HEK293T (cell line): ENCODE measurements at regions not wholly inside any gene's neighbourhood (a gene's known extent, or its start where the extent isn't known, plus 50 kb on each side); places are given as distances from the start of the nearest gene placed in this dataset.
A peak's percentile ranks its signal among the peaks of the same experiment; 100 is the strongest.

Experiments
- CTCF ChIA-PET: fragments of 350-600 bp; formaldehyde crosslinking; extraction: SDS; loops from one replicate; lab custom pipeline; 2021; ENCODE audit warnings: antibody characterized with exemption, inconsistent platforms; lab: Yijun Ruan, JAX
- POLR2A ChIA-PET: fragments of 350-600 bp; formaldehyde crosslinking; extraction: SDS; loops from one replicate; lab custom pipeline; 2020; ENCODE audit warnings: antibody characterized with exemption, inconsistent platforms; lab: Yijun Ruan, JAX
- DNase-seq: peaks from one replicate; pipeline ENCODE4 v3.0.0; 2012; ENCODE audit warnings: mixed read lengths; ENCODE audit errors: extremely low spot score
- ARNT ChIP-seq: fragments of 450-650 bp; IDR thresholded peaks from 2 replicates; pipeline ENCODE4 v1.6.1; 2017; ENCODE audit warnings: mild to moderate bottlenecking
- BHLHE40 ChIP-seq: fragments of 450-650 bp; IDR thresholded peaks from 2 replicates; pipeline ENCODE4 v1.6.1; 2016; ENCODE audit warnings: mild to moderate bottlenecking, moderate library complexity, borderline replicate concordance
- CTBP1 ChIP-seq: fragments of 450-650 bp; IDR thresholded peaks from 2 replicates; pipeline ENCODE4 v1.6.1; 2016; ENCODE audit warnings: borderline replicate concordance
- ELF4 ChIP-seq: fragments of 450-650 bp; IDR thresholded peaks from 2 replicates; pipeline ENCODE4 v1.6.1; 2017; ENCODE audit warnings: antibody characterized with exemption
- FOXA1 ChIP-seq: fragments of 450-650 bp; IDR thresholded peaks from 2 replicates; pipeline ENCODE4 v1.6.1; 2016; ENCODE audit warnings: mild to moderate bottlenecking
- FOXK2 ChIP-seq: fragments of 450-650 bp; IDR thresholded peaks from 2 replicates; pipeline ENCODE4 v1.6.1; 2016; ENCODE audit warnings: mild to moderate bottlenecking
- FOXM1 ChIP-seq: fragments of 450-650 bp; IDR thresholded peaks from 2 replicates; pipeline ENCODE4 v1.6.1; 2017; ENCODE audit warnings: mild to moderate bottlenecking, borderline replicate concordance
- HDGF ChIP-seq: fragments of 450-650 bp; IDR thresholded peaks from 2 replicates; pipeline ENCODE4 v1.6.1; 2017; ENCODE audit warnings: antibody characterized with exemption, borderline replicate concordance
- L3MBTL2 ChIP-seq: fragments of 450-650 bp; conservative IDR thresholded peaks from 2 replicates; pipeline ENCODE4 v1.6.1; 2016; ENCODE audit warnings: mild to moderate bottlenecking
- LEF1 ChIP-seq: fragments of 450-650 bp; IDR thresholded peaks from 2 replicates; pipeline ENCODE4 v1.6.1; 2017; ENCODE audit warnings: mild to moderate bottlenecking, borderline replicate concordance
- NFRKB ChIP-seq: fragments of 450-650 bp; IDR thresholded peaks from 2 replicates; pipeline ENCODE4 v1.6.1; 2016; ENCODE audit warnings: mild to moderate bottlenecking, moderate library complexity
- SP1 ChIP-seq: fragments of 450-650 bp; IDR thresholded peaks from 2 replicates; pipeline ENCODE4 v1.6.1; 2017
- SUZ12 ChIP-seq: fragments of 450-650 bp; IDR thresholded peaks from 2 replicates; pipeline ENCODE4 v1.6.1; 2016; ENCODE audit warnings: mild to moderate bottlenecking
- TARDBP ChIP-seq: fragments of 450-650 bp; IDR thresholded peaks from 2 replicates; pipeline ENCODE4 v1.6.1; 2016
- ZNF384 ChIP-seq: fragments of 450-650 bp; IDR thresholded peaks from 2 replicates; pipeline ENCODE4 v1.6.1; 2016
- TF ChIP-seq, protein P1 (sequence below): fragments of 450-650 bp; IDR thresholded peaks from 2 replicates; pipeline ENCODE4 v1.6.1; 2016

DNA sequence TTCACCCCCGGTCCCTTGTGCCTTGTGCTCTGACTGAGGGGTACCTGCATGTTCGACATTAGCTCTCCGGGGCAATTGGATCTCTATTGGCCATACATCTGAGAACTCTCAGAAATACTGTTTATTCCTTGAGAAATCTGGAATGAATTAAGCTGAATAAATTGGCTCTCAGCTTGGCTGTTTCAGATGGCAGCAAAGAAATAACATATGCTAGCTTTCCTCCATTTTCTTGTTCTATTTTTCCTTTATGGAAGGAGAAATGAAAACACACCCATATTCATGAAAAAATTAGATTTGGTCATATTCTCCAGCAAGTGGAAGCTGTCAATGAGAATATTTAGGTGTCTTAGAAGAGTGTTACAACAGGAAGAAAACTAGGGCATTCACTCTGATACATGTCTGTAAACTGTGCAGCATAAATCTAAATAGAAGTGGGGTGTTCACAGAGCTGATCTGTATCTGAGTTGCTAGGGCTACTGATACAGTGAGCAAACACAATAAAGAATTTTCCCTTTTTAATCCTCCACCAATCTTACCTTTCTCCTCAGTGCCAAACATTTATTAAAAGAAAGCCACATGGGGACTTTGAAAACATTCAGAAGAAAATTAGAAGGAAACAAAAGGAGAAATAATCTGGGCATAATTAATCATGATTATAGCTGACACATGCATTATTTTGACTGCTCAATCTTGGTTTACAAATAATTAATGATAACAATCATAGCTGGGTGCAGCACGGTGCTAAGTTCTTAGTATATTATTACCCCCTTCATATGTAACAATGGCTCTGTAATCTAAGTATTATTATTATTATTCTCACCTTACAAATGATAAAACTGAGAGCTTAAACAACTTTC lies 671.9 kb upstream of the USP24 start:
- ChIA-PET POLR2A (no interaction called here), CTCF (interaction anchor here (1.3 to 1.9 kb wide), 2 partner anchors 10 to 408 kb away, joined by 4 read pairs; no protein-coding TSS in a partner anchor)
- no peak for TF ChIP-seq NFRKB
- TF ChIP-seq, protein P1, sequence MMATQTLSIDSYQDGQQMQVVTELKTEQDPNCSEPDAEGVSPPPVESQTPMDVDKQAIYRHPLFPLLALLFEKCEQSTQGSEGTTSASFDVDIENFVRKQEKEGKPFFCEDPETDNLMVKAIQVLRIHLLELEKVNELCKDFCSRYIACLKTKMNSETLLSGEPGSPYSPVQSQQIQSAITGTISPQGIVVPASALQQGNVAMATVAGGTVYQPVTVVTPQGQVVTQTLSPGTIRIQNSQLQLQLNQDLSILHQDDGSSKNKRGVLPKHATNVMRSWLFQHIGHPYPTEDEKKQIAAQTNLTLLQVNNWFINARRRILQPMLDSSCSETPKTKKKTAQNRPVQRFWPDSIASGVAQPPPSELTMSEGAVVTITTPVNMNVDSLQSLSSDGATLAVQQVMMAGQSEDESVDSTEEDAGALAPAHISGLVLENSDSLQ = peak; percentile 73
- no peak for DNase-seq

DNA sequence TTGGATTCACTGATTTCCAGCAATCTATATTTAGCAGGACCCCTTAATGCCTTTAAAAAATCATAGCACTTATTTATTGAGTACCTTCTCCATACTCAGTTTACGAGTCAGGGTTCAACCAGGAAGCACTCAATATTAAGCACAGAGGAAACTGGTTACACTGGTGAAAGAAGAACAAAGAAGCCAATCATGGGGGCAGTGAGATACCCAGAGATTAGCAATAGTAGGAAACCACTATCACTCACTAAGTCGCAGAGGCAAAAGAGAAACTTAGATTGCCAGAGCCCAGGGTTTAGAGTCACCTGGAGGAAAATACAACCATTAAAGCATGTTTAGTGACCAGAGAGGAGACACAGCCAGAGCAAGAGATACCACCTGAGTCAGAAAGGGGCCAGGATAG lies 670.5 kb upstream of the USP24 start:
- TF ChIP-seq NFRKB = no peak
- no peak for TF ChIP-seq FOXM1
- TF ChIP-seq LEF1 = no peak
- CTCF ChIA-PET = interaction anchor here (0.8 kb wide), 1 partner anchor 12 kb away, joined by 3 read pairs; no protein-coding TSS in a partner anchor

DNA sequence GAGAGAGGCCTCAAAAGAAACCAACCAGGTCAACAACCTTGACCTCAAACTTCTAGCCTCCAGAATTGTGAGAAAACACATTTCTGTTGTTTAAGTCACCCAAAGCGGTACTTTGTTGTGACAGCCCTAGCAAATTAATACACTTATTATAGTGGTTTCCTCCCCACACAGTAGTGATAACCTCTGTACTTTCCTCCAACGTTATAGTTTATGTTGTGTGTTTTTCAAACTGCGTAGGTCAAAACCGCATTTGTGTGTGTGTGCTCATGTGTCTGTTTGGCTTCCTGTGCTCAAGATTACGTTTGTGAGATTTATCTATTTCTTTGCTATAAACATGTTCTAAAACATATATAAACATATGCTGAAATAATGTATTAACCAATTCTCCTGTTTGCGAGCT lies 667.8 kb upstream of the USP24 start:
- no peak for TF ChIP-seq SUZ12
- TF ChIP-seq L3MBTL2 = no peak
- TF ChIP-seq, protein P1 = no peak
- TF ChIP-seq TARDBP = no peak
- TF ChIP-seq CTBP1 = no peak
- no peak for TF ChIP-seq LEF1
- TF ChIP-seq BHLHE40 = no peak
- ChIA-PET POLR2A (no interaction called here), CTCF (no interaction called here)
- DNase-seq = no peak

More for the DNA sequence above, 670.5 kb upstream of the USP24 start:
- POLR2A ChIA-PET = no interaction called here
- DNase-seq = no peak

DNA sequence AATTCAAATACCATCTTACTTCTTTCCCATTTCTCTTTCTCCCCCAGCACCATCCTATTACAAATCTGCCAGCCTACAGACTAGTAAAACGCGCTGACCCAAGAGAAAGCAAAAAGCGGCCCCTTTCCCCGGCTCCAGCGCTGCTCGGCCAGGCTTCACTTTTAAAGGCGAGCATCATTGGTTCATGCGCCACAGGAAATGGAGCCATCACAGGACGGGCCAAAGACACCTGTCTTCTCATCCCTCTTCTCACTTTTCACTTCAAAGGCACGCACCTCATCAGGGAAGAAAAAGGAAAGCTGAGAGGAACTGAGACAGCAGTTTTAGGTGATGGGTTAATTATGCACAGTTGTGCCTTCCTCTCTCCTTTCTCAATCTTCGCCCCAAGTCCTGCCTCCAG lies 664.2 kb upstream of the USP24 start:
- no peak for TF ChIP-seq ELF4
- no peak for TF ChIP-seq SUZ12
- TF ChIP-seq ZNF384 = no peak
- TF ChIP-seq NFRKB = no peak
- TF ChIP-seq L3MBTL2 = no peak
- TF ChIP-seq CTBP1 = no peak
- no peak for TF ChIP-seq BHLHE40
- no peak for TF ChIP-seq HDGF
- no peak for TF ChIP-seq LEF1
- TF ChIP-seq, protein P1 = no peak
- TF ChIP-seq FOXA1 = no peak
- no peak for TF ChIP-seq SP1
- TF ChIP-seq FOXM1 = no peak
- no peak for TF ChIP-seq FOXK2
- TF ChIP-seq TARDBP = no peak
- no peak for TF ChIP-seq ARNT
- no peak for DNase-seq
- ChIA-PET POLR2A (no interaction called here), CTCF (no interaction called here)

DNA sequence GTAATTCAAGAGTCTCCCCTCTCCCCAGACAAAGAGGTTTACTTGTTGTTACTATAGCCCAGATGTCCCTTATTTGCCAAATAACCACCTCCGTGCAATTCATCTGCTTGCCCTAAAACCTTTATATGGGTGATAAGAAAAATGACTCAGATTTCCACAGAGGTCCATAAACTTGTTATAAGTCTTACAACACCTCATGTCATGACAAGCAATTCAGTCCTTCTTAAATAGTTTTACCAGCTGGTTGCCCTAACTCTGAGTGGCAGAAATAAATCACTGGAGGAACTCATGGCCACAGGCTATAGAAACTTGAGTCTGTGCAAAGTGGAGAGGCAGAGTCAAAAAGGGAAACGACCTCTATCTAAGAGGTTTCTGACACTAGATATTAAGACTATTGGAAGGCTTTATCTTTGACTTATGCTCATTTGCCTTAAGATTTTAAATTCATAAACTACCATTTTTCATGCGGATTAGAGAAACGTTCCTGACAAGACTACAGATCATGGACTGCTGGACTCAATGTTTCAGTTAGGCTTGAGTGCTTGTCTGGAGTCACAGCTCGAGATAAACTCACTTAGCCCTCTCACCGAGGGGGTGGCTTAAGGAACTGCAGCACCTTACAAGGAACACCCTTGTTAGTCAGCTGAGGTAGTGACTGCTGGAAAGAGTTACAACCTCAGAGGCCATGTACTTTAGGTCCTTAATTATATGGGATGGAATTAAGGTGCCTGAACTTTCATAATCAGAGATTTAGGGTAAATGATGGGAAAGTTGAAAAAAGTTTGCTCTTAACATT lies 662.5 kb upstream of the USP24 start:
- TF ChIP-seq, protein P1 = peak; percentile 96
- TF ChIP-seq CTBP1 = peak; percentile 91
- no peak for TF ChIP-seq LEF1
- TF ChIP-seq NFRKB = no peak
- no peak for TF ChIP-seq L3MBTL2
- TF ChIP-seq ARNT = peak; percentile 81; the same call in 1 of the 2 replicates
- TF ChIP-seq BHLHE40 = no peak
- no peak for TF ChIP-seq FOXK2

More for the DNA sequence above, 662.5 kb upstream of the USP24 start:
- DNase-seq = peak; percentile 51
- POLR2A ChIA-PET = no interaction called here
- CTCF ChIA-PET = interaction anchor here (1.2 kb wide), 1 partner anchor 9 kb away, joined by 4 read pairs; no protein-coding TSS in a partner anchor
